GM23338 (cell line): ENCODE measurements at regions not wholly inside any gene's neighbourhood (a gene's known extent, or its start where the extent isn't known, plus 50 kb on each side); places are given as distances from the start of the nearest gene placed in this dataset.

Source experiments
- ATAC-seq: fragments of 200-7000 bp; cut with Tn5 transposase; 3 replicates; pipeline ENCODE4 v1.9.1; 2020
- DNase-seq: peaks from one replicate; pipeline ENCODE4 v3.0.0-alpha.2; 2015; ENCODE audit warnings: low spot score
- H2AFZ ChIP-seq: fragments of 200-600 bp; sonication (generic); 2 replicates; pipeline ENCODE4 v1.8.0; 2016; ENCODE audit warnings: antibody characterized with exemption, mild to moderate bottlenecking, moderate library complexity
- H3F3A ChIP-seq: fragments of 200-600 bp; sonication (generic); replicated peaks from 2 replicates; pipeline ENCODE4 v1.8.0; 2017; ENCODE audit warnings: antibody characterized with exemption, mixed run types, low read depth
- H3K27ac ChIP-seq: fragments of 200-600 bp; sonication (generic); 2 replicates; pipeline ENCODE4 v1.6.1; 2016; ENCODE audit warnings: low read depth
- H3K27me3 ChIP-seq: fragments of 200-600 bp; sonication (generic); 2 replicates; pipeline ENCODE4 v1.8.0; 2016; ENCODE audit warnings: mild to moderate bottlenecking, mixed run types, moderate library complexity; ENCODE audit not compliant: insufficient read depth
- H3K36me3 ChIP-seq: fragments of 200-600 bp; sonication (generic); 2 replicates; pipeline ENCODE4 v1.8.0; 2016; ENCODE audit warnings: mild to moderate bottlenecking; ENCODE audit not compliant: insufficient read depth
- H3K4me1 ChIP-seq: fragments of 200-600 bp; sonication (generic); 2 replicates; pipeline ENCODE4 v1.8.0; 2016; ENCODE audit warnings: mild to moderate bottlenecking, moderate library complexity; ENCODE audit not compliant: insufficient read depth
- H3K4me2 ChIP-seq: fragments of 200-600 bp; sonication (generic); 2 replicates; pipeline ENCODE4 v1.7.1; 2017; ENCODE audit warnings: mixed run types
- H3K4me3 ChIP-seq: fragments of 200-600 bp; sonication (generic); 2 replicates; pipeline ENCODE4 v1.6.1; 2016; ENCODE audit warnings: mixed run types
- H3K79me2 ChIP-seq: fragments of 200-600 bp; sonication (generic); replicated peaks from 2 replicates; pipeline ENCODE4 v1.8.0; 2017; ENCODE audit warnings: mild to moderate bottlenecking; ENCODE audit not compliant: insufficient read depth
- H3K9me2 ChIP-seq: fragments of 200-600 bp; sonication (generic); 2 replicates; pipeline ENCODE4 v1.8.0; 2017; ENCODE audit not compliant: insufficient read depth
- H4K20me1 ChIP-seq: fragments of 200-600 bp; sonication (generic); replicated peaks from 2 replicates; pipeline ENCODE4 v1.8.0; 2017; ENCODE audit warnings: mild to moderate bottlenecking; ENCODE audit not compliant: insufficient read depth
- H3K27ac Mint-ChIP-seq: 2 replicates; pipeline ENCODE4 v1.8.0; 2020; ENCODE audit warnings: inconsistent platforms, mild to moderate bottlenecking, moderate library complexity, mixed read lengths
- H3K27me3 Mint-ChIP-seq: 3 replicates; pipeline ENCODE4 v1.8.0; 2022; ENCODE audit warnings: low read depth, mild to moderate bottlenecking, moderate library complexity, mixed read lengths, inconsistent platforms; ENCODE audit not compliant: insufficient read depth, poor library complexity
- H3K36me3 Mint-ChIP-seq: 3 replicates; pipeline ENCODE4 v1.8.0; 2021; ENCODE audit warnings: low read depth, mild to moderate bottlenecking, inconsistent platforms, moderate library complexity, mixed read lengths
- H3K4me1 Mint-ChIP-seq: 3 replicates; pipeline ENCODE4 v1.8.0; 2020; ENCODE audit warnings: mild to moderate bottlenecking, inconsistent platforms, mixed read lengths
- H3K4me3 Mint-ChIP-seq: 3 replicates; pipeline ENCODE4 v1.8.0; 2021; ENCODE audit warnings: moderate library complexity, mild to moderate bottlenecking, inconsistent platforms, mixed read lengths
- H3K9me3 Mint-ChIP-seq: 3 replicates; pipeline ENCODE4 v1.8.0; 2020; ENCODE audit warnings: moderate library complexity, mild to moderate bottlenecking, inconsistent platforms, mixed read lengths
- CREB1 ChIP-seq: fragments of 250-450 bp; sonication (Bioruptor Pico); IDR thresholded peaks from 2 replicates; pipeline ENCODE4 v1.5.0; 2020; ENCODE audit warnings: low read depth, mild to moderate bottlenecking, moderate library complexity
- CTCF ChIP-seq, 2 experiments: fragments of 200-600 bp in 1 of 2; sonication (generic) in 1 of 2; conservative IDR thresholded peaks; 2 replicates each; pipeline versions ENCODE4 v1.5.1 to v1.6.1; 2016 to 2017; ENCODE audit warnings: antibody characterized with exemption in 2 of 2, low read depth in 2 of 2, mild to moderate bottlenecking in 2 of 2, moderate library complexity in 1 of 2
- ETS1 ChIP-seq: IDR thresholded peaks from 2 replicates; pipeline ENCODE4 v1.6.1; 2016; ENCODE audit warnings: antibody characterized with exemption
- EZH2 ChIP-seq: fragments of 200-600 bp; sonication (generic); IDR thresholded peaks from one replicate; pipeline ENCODE4 v1.8.0; 2017; ENCODE audit warnings: antibody characterized with exemption, mild to moderate bottlenecking, low read depth; ENCODE audit not compliant: unreplicated experiment
- EZH2phosphoT487 ChIP-seq: fragments of 200-600 bp; sonication (generic); IDR thresholded peaks from one replicate; pipeline ENCODE4 v1.8.1; 2018; ENCODE audit warnings: antibody characterized with exemption; ENCODE audit not compliant: unreplicated experiment
- JUNB ChIP-seq: IDR thresholded peaks from one replicate; pipeline ENCODE4 v1.6.1; 2016; ENCODE audit warnings: antibody characterized with exemption; ENCODE audit not compliant: unreplicated experiment
- NANOG ChIP-seq: IDR thresholded peaks from 2 replicates; pipeline ENCODE4 v1.6.1; 2016; ENCODE audit warnings: antibody characterized with exemption, borderline replicate concordance
- POLR2AphosphoS5 ChIP-seq: IDR thresholded peaks from 2 replicates; pipeline ENCODE4 v1.6.1; 2016; ENCODE audit warnings: antibody characterized with exemption, low read depth
- REST ChIP-seq: IDR thresholded peaks from one replicate; pipeline ENCODE4 v1.6.1; 2018; ENCODE audit warnings: antibody characterized with exemption; ENCODE audit not compliant: unreplicated experiment
- STAT1 ChIP-seq: IDR thresholded peaks from one replicate; pipeline ENCODE4 v1.6.1; 2016; ENCODE audit warnings: antibody characterized with exemption; ENCODE audit not compliant: unreplicated experiment
- ZNF114 ChIP-seq: fragments of 250-450 bp; sonication (Bioruptor Pico); IDR thresholded peaks from 2 replicates; pipeline ENCODE4 v1.5.0; 2020; ENCODE audit warnings: mild to moderate bottlenecking, moderate library complexity
- ZNF331 ChIP-seq: fragments of 250-450 bp; sonication (Bioruptor Pico); IDR thresholded peaks from 2 replicates; pipeline ENCODE4 v1.5.0; 2020; ENCODE audit warnings: low read depth, mild to moderate bottlenecking, moderate library complexity
- ZNF462 ChIP-seq: fragments of 250-450 bp; sonication (Bioruptor Pico); IDR thresholded peaks from 2 replicates; pipeline ENCODE4 v1.5.0; 2020; ENCODE audit warnings: mild to moderate bottlenecking, moderate library complexity

- H3K9me2 ChIP-seq: no peaks in the 10 kb centered on the region
- H3F3A ChIP-seq: no peaks in the 10 kb centered on the region
- H2AFZ ChIP-seq: peak overlapping the region; percentile 86; the same call in 1 of the 2 replicates
- H3K9me3 Mint-ChIP-seq: no peaks in the 10 kb centered on the region
- DNase-seq: no peak
- no peaks in the 10 kb centered on the region for H3K27me3 ChIP-seq
- peaks cover 8% of the 10 kb centered on the region for H3K27me3 Mint-ChIP-seq
- no peak for ATAC-seq
- peaks cover 7% of the 10 kb centered on the region; the same call in 2 of the 3 replicates for H3K4me1 Mint-ChIP-seq
- peaks cover 5% of the 10 kb centered on the region; the same call in 1 of the 2 replicates for H3K4me1 ChIP-seq
- H3K36me3 ChIP-seq: no peaks in the 10 kb centered on the region
- no peak overlapping the region for H3K27ac Mint-ChIP-seq
- H3K27ac ChIP-seq: no peak overlapping the region
- H3K4me3 Mint-ChIP-seq: no peak overlapping the region
- no peak overlapping the region for H3K4me2 ChIP-seq
- H4K20me1 ChIP-seq: no peaks in the 10 kb centered on the region
- H3K36me3 Mint-ChIP-seq: no peaks in the 10 kb centered on the region
- H3K79me2 ChIP-seq: no peaks in the 10 kb centered on the region
- no peak for TF ChIP-seq NANOG
- no peak for TF ChIP-seq ZNF114 (CRISPR knock-in tag)
- no peak for TF ChIP-seq CTCF (conservative IDR thresholded peaks at IDR 0.05; ENCODE audit: low read depth in 2 of 2)
- no peak for TF ChIP-seq STAT1
- no peak for TF ChIP-seq ETS1
- TF ChIP-seq ZNF331 (CRISPR knock-in tag): no peak
- no peak for TF ChIP-seq CREB1
- no peak for TF ChIP-seq ZNF462 (CRISPR knock-in tag)
- TF ChIP-seq EZH2phosphoT487: no peak
- TF ChIP-seq REST: no peak
- TF ChIP-seq EZH2: no peak
- TF ChIP-seq POLR2AphosphoS5: no peak
- TF ChIP-seq JUNB: no peak
- no peak overlapping the region for H3K4me3 ChIP-seq
Observed at GRCh38 chr3:197430934-197431333, 124.8 kb downstream of the BDH1 start.
